GM12878 (cell line): ENCODE measurements at regions not wholly inside any gene's neighbourhood (a gene's known extent, or its start where the extent isn't known, plus 50 kb on each side); places are given as distances from the start of the nearest gene placed in this dataset.

Experiments
- ATF7 ChIP-seq: fragments of 450-650 bp; IDR thresholded peaks from 2 replicates; pipeline ENCODE4 v1.6.1; 2016; ENCODE audit warnings: low read depth, mild to moderate bottlenecking
- BACH1 ChIP-seq: fragments of 450-650 bp; IDR thresholded peaks from 2 replicates; pipeline ENCODE4 v1.6.1; 2017; ENCODE audit warnings: mild to moderate bottlenecking, borderline replicate concordance
- BRCA1 ChIP-seq: IDR thresholded peaks from 2 replicates; pipeline ENCODE4 v1.6.1; 2011; ENCODE audit warnings: low read depth, low read length, improper control_type of control experiment
- CTCF ChIP-seq, 3 experiments: IDR thresholded peaks in 2 of 3; conservative IDR thresholded peaks in 1 of 3; 2 replicates each; pipeline ENCODE4 v1.5.1; 2011; ENCODE audit warnings: low read depth in 3 of 3, low read length in 3 of 3, mild to moderate bottlenecking in 3 of 3, control low read depth in 2 of 3, moderate library complexity in 2 of 3, inconsistent platforms in 1 of 3, mixed read lengths in 1 of 3; ENCODE audit not compliant: control insufficient read depth in 2 of 3, insufficient read depth in 1 of 3; ENCODE audit errors: extremely low read depth in 1 of 3
- EP300 ChIP-seq, 2 experiments: fragments of 150-350 bp in 1 of 2; IDR thresholded peaks; 2 replicates each; pipeline ENCODE4 v1.6.1; 2011 to 2012; ENCODE audit warnings: low read depth in 2 of 2, low read length in 2 of 2, borderline replicate concordance in 1 of 2, improper control_type of control experiment in 1 of 2, inconsistent platforms in 1 of 2; ENCODE audit not compliant: control insufficient read depth in 1 of 2
- HDGF ChIP-seq: fragments of 450-650 bp; IDR thresholded peaks from 2 replicates; pipeline ENCODE4 v1.6.1; 2016; ENCODE audit warnings: antibody characterized with exemption
- JUNB ChIP-seq: IDR thresholded peaks from 2 replicates; pipeline ENCODE4 v1.6.1; 2016; ENCODE audit warnings: antibody characterized with exemption, mild to moderate bottlenecking
- NFIC ChIP-seq: IDR thresholded peaks from 2 replicates; pipeline ENCODE4 v1.6.1; 2012; ENCODE audit warnings: low read depth, mild to moderate bottlenecking, inconsistent platforms, low read length, moderate library complexity
- NR2C1 ChIP-seq: fragments of 450-650 bp; IDR thresholded peaks from 2 replicates; pipeline ENCODE4 v1.6.1; 2017; ENCODE audit warnings: antibody characterized with exemption, mild to moderate bottlenecking, moderate library complexity
- PML ChIP-seq: IDR thresholded peaks from 2 replicates; pipeline ENCODE4 v1.6.1; 2012; ENCODE audit warnings: low read length, inconsistent platforms
- RAD51 ChIP-seq: fragments of 450-650 bp; IDR thresholded peaks from 2 replicates; pipeline ENCODE4 v1.6.1; 2016; ENCODE audit warnings: moderate library complexity, mild to moderate bottlenecking, inconsistent platforms
- SMAD5 ChIP-seq: IDR thresholded peaks from 2 replicates; pipeline ENCODE4 v1.6.1; 2016; ENCODE audit warnings: antibody characterized with exemption, low read depth
- TCF7 ChIP-seq: IDR thresholded peaks from 2 replicates; pipeline ENCODE4 v1.6.1; 2014; ENCODE audit warnings: antibody characterized with exemption, borderline replicate concordance
- USF1 ChIP-seq: IDR thresholded peaks from 2 replicates; pipeline ENCODE4 v1.6.1; 2011; ENCODE audit warnings: borderline replicate concordance, low read depth, mild to moderate bottlenecking, moderate library complexity, mixed read lengths, low read length; ENCODE audit not compliant: insufficient read depth; ENCODE audit errors: extremely low read length
- WRNIP1 ChIP-seq: IDR thresholded peaks from 2 replicates; pipeline ENCODE4 v1.6.1; 2011; ENCODE audit warnings: low read depth, low read length, improper control_type of control experiment, borderline replicate concordance
- ZBED1 ChIP-seq: IDR thresholded peaks from 2 replicates; pipeline ENCODE4 v1.6.1; 2016; ENCODE audit warnings: borderline replicate concordance
- ZBTB40 ChIP-seq: fragments of 450-650 bp; IDR thresholded peaks from 2 replicates; pipeline ENCODE4 v1.6.1; 2016; ENCODE audit warnings: mild to moderate bottlenecking, moderate library complexity, borderline replicate concordance
- ZNF687 ChIP-seq: fragments of 450-650 bp; IDR thresholded peaks from 2 replicates; pipeline ENCODE4 v1.6.1; 2017; ENCODE audit warnings: mild to moderate bottlenecking, moderate library complexity

GRCh38 chr5:87074934-87075541 lies 192.6 kb upstream of the RASA1 start (continued):
- no peak for TF ChIP-seq ZBED1
- no peak for TF ChIP-seq NR2C1
- no peak for TF ChIP-seq BRCA1
- TF ChIP-seq WRNIP1, result no peak
- TF ChIP-seq ZBTB40, result no peak; the same call in 1 of the 2 replicates
- no peak for TF ChIP-seq PML
- TF ChIP-seq RAD51, result no peak
- TF ChIP-seq BACH1, result no peak
- no peak for TF ChIP-seq JUNB
- no peak for TF ChIP-seq TCF7
- TF ChIP-seq SMAD5, result no peak
- no peak for TF ChIP-seq USF1
- TF ChIP-seq CTCF (IDR thresholded peaks at IDR 0.05 in 2 of 3, conservative IDR thresholded peaks at IDR 0.05 in 1 of 3; ENCODE audit: control insufficient read depth in 2 of 3, extremely low read depth in 1 of 3, insufficient read depth in 1 of 3, low read depth in 3 of 3, low read length in 3 of 3), result no peak
- no peak; the same call in 1 of the 2 replicates for TF ChIP-seq ZNF687
- TF ChIP-seq EP300 (IDR thresholded peaks at IDR 0.05; ENCODE audit: borderline replicate concordance in 1 of 2, control insufficient read depth in 1 of 2, low read depth in 2 of 2, low read length in 2 of 2), result peak in 1 of 2 experiments; percentile 46; a peak in 1 of 4 replicates
- TF ChIP-seq ATF7, result peak; percentile 72
- TF ChIP-seq HDGF, result no peak
- peak; percentile 57; the same call in 1 of the 2 replicates for TF ChIP-seq NFIC
